ENCODE measurements at regions not wholly inside any gene's neighbourhood (a gene's known extent, or its start where the extent isn't known, plus 50 kb on each side); places are given as distances from the start of the nearest gene placed in this dataset.

GRCh38 chr6:106035655-106036054, 50.5 kb upstream of the PRDM1 start:
- no peak for DNase-seq

GRCh38 chr6:106033806-106034205, 52.3 kb upstream of the PRDM1 start:
- DNase-seq, result no peak

GRCh38 chr6:106027758-106028157, 58.4 kb upstream of the PRDM1 start:
- no peak for DNase-seq

- no peak for DNase-seq
These were observed 59.1 kb upstream of the PRDM1 start for GRCh38 chr6:106026748-106027715.

GRCh38 chr6:106025655-106026054, 60.5 kb upstream of the PRDM1 start:
- no peak for DNase-seq

GRCh38 chr6:106022801-106023200, 63.3 kb upstream of the PRDM1 start:
- no peak for DNase-seq

- no peak for DNase-seq
These were observed 68.7 kb upstream of the PRDM1 start for GRCh38 chr6:106017454-106017853.

- no peak for DNase-seq
These were observed 71.2 kb upstream of the PRDM1 start for GRCh38 chr6:106014955-106015354.

GRCh38 chr6:106011476-106011875, 74.7 kb upstream of the PRDM1 start:
- DNase-seq, result no peak

GRCh38 chr6:106005954-106006353, 80.2 kb upstream of the PRDM1 start:
- no peak for DNase-seq

- no peak for DNase-seq
These were observed 81.1 kb upstream of the PRDM1 start for GRCh38 chr6:106005013-106005412.

- no peak for DNase-seq
These were observed 82.7 kb upstream of the PRDM1 start for GRCh38 chr6:106003268-106003987.

- DNase-seq, result no peak
These were observed 84.1 kb upstream of the PRDM1 start for GRCh38 chr6:106002005-106002404.

- no peak for DNase-seq
These were observed 85.2 kb upstream of the PRDM1 start for GRCh38 chr6:106000935-106001334.

- no peak for DNase-seq
These were observed 88.7 kb upstream of the PRDM1 start for GRCh38 chr6:105997482-105997881.

GRCh38 chr6:105995391-105995865, 90.7 kb upstream of the PRDM1 start:
- no peak for DNase-seq

GRCh38 chr6:105994591-105995390, 91.3 kb upstream of the PRDM1 start:
- peak; percentile 52 for DNase-seq

GRCh38 chr6:105994118-105994590, 92.0 kb upstream of the PRDM1 start:
- DNase-seq, result peak; percentile 44

GRCh38 chr6:105993341-105994117, 92.6 kb upstream of the PRDM1 start:
- DNase-seq, result no peak

- DNase-seq, result peak; percentile 90
These were observed 93.7 kb upstream of the PRDM1 start for GRCh38 chr6:105992315-105992961.

- DNase-seq, result peak; percentile 40
These were observed 94.4 kb upstream of the PRDM1 start for GRCh38 chr6:105991561-105992314.

All from activated CD8-positive, alpha-beta memory T cell treated with anti-CD3 and anti-CD28 coated beads, Interleukin-2, amount 50 U/mL, for 4 hours (primary cell).